K562 (cell line): ENCODE measurements at regions not wholly inside any gene's neighbourhood (a gene's known extent, or its start where the extent isn't known, plus 50 kb on each side); places are given as distances from the start of the nearest gene placed in this dataset.

Experiments used
- ATAC-seq: fragments of 200-7000 bp; cut with Tn5 transposase; 3 replicates; pipeline ENCODE4 v1.9.1; 2020; ENCODE audit warnings: moderate library complexity
- BruUV-seq: library from RNA; stranded (reverse); fragments of 400-500 nt; replicated peaks from 2 replicates; lab custom pipeline; 2021; lab: Mats Ljungman, UMichigan
- CTCF ChIA-PET: fragments of 300-600 bp; formaldehyde crosslinking; extraction: SDS; loops from one replicate; lab custom pipeline; 2021; ENCODE audit warnings: low intra/inter-chr PET ratio; lab: Yijun Ruan, JAX
- POLR2A ChIA-PET: fragments of 300-600, 350-650 bp; sonication (Branson Sonifier 250); formaldehyde crosslinking; extraction: SDS; loops from one replicate; lab custom pipeline; 2021; ENCODE audit warnings: antibody characterized with exemption, inconsistent platforms; lab: Yijun Ruan, JAX
- DNase-seq, 4 experiments: peaks; one replicate each; pipeline versions ENCODE4 v3.0.0 to v3.0.0-alpha.2; 2011 to 2018; ENCODE audit warnings: low spot score in 3 of 4, mixed read lengths in 3 of 4; ENCODE audit errors: extremely low read depth in 1 of 4
- FAIRE-seq: peaks from 2 replicates; lab custom pipeline; 2011; peaks lifted over from hg19 to GRCh38; lab: Jason Lieb, UNC
- H2AFZ ChIP-seq: 2 replicates; pipeline ENCODE4 v1.6.0; 2011; ENCODE audit warnings: low read depth, low read length, control low read depth, inconsistent platforms
- H3K27ac ChIP-seq: fragments of 200-600 bp; 3 replicates; pipeline ENCODE4 v1.8.0; 2011; ENCODE audit warnings: low read depth, mild to moderate bottlenecking, control low read depth, inconsistent platforms, low read length, moderate library complexity, mixed read lengths; ENCODE audit errors: extremely low read depth
- H3K27me3 ChIP-seq, 2 experiments: fragments of 300-600 bp in 1 of 2; 2 replicates in 1 of 2; 3 replicates in 1 of 2; pipeline versions ENCODE4 v1.6.0 to v1.8.0; 2011; ENCODE audit warnings: inconsistent platforms in 2 of 2, low read length in 2 of 2, mild to moderate bottlenecking in 1 of 2, mixed read lengths in 1 of 2, moderate library complexity in 1 of 2; ENCODE audit not compliant: control insufficient read depth in 2 of 2, insufficient read depth in 2 of 2
- H3K36me3 ChIP-seq: fragments of 300-600 bp; 3 replicates; pipeline ENCODE4 v1.8.0; 2011; ENCODE audit warnings: mild to moderate bottlenecking, low read length, inconsistent platforms; ENCODE audit not compliant: control insufficient read depth, insufficient read depth
- H3K4me1 ChIP-seq, 2 experiments: fragments of 200-600 bp in 1 of 2; replicated peaks in 1 of 2; 2 replicates in 1 of 2; 3 replicates in 1 of 2; pipeline versions ENCODE4 v1.5.1 to v1.8.0; 2011; ENCODE audit warnings: inconsistent platforms in 2 of 2, low read length in 2 of 2, mild to moderate bottlenecking in 1 of 2, mixed read lengths in 1 of 2, moderate library complexity in 1 of 2; ENCODE audit not compliant: control insufficient read depth in 2 of 2, insufficient read depth in 2 of 2
- H3K4me2 ChIP-seq: 2 replicates; pipeline ENCODE4 v1.6.1; 2011; ENCODE audit warnings: low read length, control low read depth, inconsistent platforms, mixed read lengths; ENCODE audit not compliant: insufficient read depth
- H3K4me3 ChIP-seq: fragments of 200-600 bp; sonication (generic), shearing (Covaris generic); 2 replicates; pipeline ENCODE4 v1.5.1; 2016; ENCODE audit warnings: control low read depth, inconsistent platforms
- H3K79me2 ChIP-seq: fragments of 200-600 bp; 3 replicates; pipeline ENCODE4 v1.8.0; 2011; ENCODE audit warnings: low read length, inconsistent platforms; ENCODE audit not compliant: control insufficient read depth, insufficient read depth
- H3K9ac ChIP-seq, 2 experiments: 2 replicates each; pipeline versions ENCODE4 v1.6.0 to v1.6.1; 2011; ENCODE audit warnings: low read depth in 2 of 2, low read length in 2 of 2, control low read depth in 1 of 2, inconsistent platforms in 1 of 2, mild to moderate bottlenecking in 1 of 2, mixed read lengths in 1 of 2; ENCODE audit not compliant: insufficient read depth in 1 of 2
- H3K9me1 ChIP-seq: one replicate; pipeline ENCODE4 v1.6.0; 2011; ENCODE audit warnings: inconsistent platforms, mild to moderate bottlenecking, low read length, moderate library complexity; ENCODE audit not compliant: control insufficient read depth, insufficient read depth
- H3K9me3 ChIP-seq: replicated peaks from 2 replicates; pipeline ENCODE4 v1.5.1; 2011; ENCODE audit warnings: low read depth, low read length, inconsistent platforms; ENCODE audit not compliant: control insufficient read depth, insufficient read depth
- H4K20me1 ChIP-seq: replicated peaks from 2 replicates; pipeline ENCODE4 v1.6.1; 2011; ENCODE audit warnings: low read length, inconsistent platforms, mixed read lengths; ENCODE audit not compliant: control insufficient read depth, insufficient read depth
- ZNF197 ChIP-seq: fragments of 200-800 bp; sonication (Bioruptor generic); IDR thresholded peaks from 2 replicates; pipeline ENCODE4 v1.6.1; 2016; ENCODE audit warnings: low read depth, missing genetic modification characterization, missing compliant biosample characterization
- ZNF644 ChIP-seq: fragments of 200-800 bp; sonication (Bioruptor generic); IDR thresholded peaks from 2 replicates; pipeline ENCODE4 v1.6.1; 2016; ENCODE audit warnings: low read depth, missing genetic modification characterization, missing compliant biosample characterization
- WGBS: fragments of 100-300 bp; shearing (Covaris generic); methylation state at CpG from one replicate; pipeline ENCODE4 v1.1.6; 2016; ENCODE audit warnings: low coverage, mixed read lengths; ENCODE audit not compliant: insufficient coverage; ENCODE audit errors: missing lambda C conversion rate; 5-methylcytosine and 5-hydroxymethylcytosine counted together
- in situ Hi-C: fragments of 300-500 bp; cut with MboI; formaldehyde crosslinking; loops from 4 replicates; pipeline ENCODE4 v1.15.0; 2018; ENCODE audit warnings: inconsistent platforms, mixed read lengths
- intact Hi-C: fragments of 100-400 bp; cut with micrococcal nuclease; formaldehyde crosslinking; loops from 2 replicates; pipeline ENCODE4 v1.14.2; 2022
- TF ChIP-seq, protein P1 (sequence below): fragments of 250-450 bp; sonication (Bioruptor Pico); IDR thresholded peaks from 2 replicates; pipeline ENCODE4 v1.4.0; 2020

DNA sequence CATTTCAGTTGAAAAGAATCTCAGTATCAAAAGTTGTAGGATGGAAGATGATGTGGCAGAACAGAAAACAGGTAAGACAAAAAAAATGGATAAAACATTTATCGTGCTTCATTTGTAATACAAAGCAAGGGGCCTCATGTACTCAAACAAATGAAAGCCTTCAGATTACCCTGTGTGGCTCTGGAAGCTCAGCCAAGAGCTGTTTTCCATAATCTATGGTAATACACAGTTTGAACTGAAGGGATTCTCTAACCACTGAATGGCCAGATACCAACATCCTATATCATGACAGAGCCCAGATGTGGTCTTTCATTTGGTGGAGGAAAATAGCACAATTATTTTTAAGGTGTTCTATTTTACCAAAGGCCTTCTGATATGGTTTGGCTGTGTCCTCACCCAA, 272.1 kb upstream of the RND3 start:
- Histone ChIP-seq H3K79me2 (no peaks in the 10 kb centered on the region), H3K27ac (no peak overlapping the region), H3K36me3 (no peaks in the 10 kb centered on the region), H3K9me1 (no peaks in the 10 kb centered on the region), H3K27me3 (no peaks in the 10 kb centered on the region), H2AFZ (no peak overlapping the region), H3K9ac (no peak overlapping the region), H3K9me3 (no peaks in the 10 kb centered on the region), H3K4me1 (no peaks in the 10 kb centered on the region), H3K4me3 (no peak overlapping the region), H4K20me1 (no peaks in the 10 kb centered on the region), H3K4me2 (no peak overlapping the region)
- ATAC-seq: no peak
- BruUV-seq: no TSS peak
- no peak for DNase-seq
- 0% methylated on average over 1 of the region's 1 CpG for WGBS
- in situ Hi-C loops: no loop called here
- FAIRE-seq: no peak
- TF ChIP-seq, protein P1, sequence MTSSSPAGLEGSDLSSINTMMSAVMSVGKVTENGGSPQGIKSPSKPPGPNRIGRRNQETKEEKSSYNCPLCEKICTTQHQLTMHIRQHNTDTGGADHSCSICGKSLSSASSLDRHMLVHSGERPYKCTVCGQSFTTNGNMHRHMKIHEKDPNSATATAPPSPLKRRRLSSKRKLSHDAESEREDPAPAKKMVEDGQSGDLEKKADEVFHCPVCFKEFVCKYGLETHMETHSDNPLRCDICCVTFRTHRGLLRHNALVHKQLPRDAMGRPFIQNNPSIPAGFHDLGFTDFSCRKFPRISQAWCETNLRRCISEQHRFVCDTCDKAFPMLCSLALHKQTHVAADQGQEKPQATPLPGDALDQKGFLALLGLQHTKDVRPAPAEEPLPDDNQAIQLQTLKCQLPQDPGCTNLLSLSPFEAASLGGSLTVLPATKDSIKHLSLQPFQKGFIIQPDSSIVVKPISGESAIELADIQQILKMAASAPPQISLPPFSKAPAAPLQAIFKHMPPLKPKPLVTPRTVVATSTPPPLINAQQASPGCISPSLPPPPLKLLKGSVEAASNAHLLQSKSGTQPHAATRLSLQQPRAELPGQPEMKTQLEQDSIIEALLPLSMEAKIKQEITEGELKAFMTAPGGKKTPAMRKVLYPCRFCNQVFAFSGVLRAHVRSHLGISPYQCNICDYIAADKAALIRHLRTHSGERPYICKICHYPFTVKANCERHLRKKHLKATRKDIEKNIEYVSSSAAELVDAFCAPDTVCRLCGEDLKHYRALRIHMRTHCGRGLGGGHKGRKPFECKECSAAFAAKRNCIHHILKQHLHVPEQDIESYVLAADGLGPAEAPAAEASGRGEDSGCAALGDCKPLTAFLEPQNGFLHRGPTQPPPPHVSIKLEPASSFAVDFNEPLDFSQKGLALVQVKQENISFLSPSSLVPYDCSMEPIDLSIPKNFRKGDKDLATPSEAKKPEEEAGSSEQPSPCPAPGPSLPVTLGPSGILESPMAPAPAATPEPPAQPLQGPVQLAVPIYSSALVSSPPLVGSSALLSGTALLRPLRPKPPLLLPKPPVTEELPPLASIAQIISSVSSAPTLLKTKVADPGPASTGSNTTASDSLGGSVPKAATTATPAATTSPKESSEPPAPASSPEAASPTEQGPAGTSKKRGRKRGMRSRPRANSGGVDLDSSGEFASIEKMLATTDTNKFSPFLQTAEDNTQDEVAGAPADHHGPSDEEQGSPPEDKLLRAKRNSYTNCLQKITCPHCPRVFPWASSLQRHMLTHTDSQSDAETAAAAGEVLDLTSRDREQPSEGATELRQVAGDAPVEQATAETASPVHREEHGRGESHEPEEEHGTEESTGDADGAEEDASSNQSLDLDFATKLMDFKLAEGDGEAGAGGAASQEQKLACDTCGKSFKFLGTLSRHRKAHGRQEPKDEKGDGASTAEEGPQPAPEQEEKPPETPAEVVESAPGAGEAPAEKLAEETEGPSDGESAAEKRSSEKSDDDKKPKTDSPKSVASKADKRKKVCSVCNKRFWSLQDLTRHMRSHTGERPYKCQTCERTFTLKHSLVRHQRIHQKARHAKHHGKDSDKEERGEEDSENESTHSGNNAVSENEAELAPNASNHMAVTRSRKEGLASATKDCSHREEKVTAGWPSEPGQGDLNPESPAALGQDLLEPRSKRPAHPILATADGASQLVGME (CRISPR knock-in tag): no peak
- no peak for TF ChIP-seq ZNF644
- no peak for TF ChIP-seq ZNF197
- ChIA-PET CTCF (no interaction called here), POLR2A (no interaction called here)
- intact Hi-C loops: no loop called here
